ENCODE measurements at regions not wholly inside any gene's neighbourhood (a gene's known extent, or its start where the extent isn't known, plus 50 kb on each side); places are given as distances from the start of the nearest gene placed in this dataset.

GRCh38 chr15:62445244-62445643, 280.2 kb upstream of the C2CD4B start:
- DNase-seq, result no peak

DNA sequence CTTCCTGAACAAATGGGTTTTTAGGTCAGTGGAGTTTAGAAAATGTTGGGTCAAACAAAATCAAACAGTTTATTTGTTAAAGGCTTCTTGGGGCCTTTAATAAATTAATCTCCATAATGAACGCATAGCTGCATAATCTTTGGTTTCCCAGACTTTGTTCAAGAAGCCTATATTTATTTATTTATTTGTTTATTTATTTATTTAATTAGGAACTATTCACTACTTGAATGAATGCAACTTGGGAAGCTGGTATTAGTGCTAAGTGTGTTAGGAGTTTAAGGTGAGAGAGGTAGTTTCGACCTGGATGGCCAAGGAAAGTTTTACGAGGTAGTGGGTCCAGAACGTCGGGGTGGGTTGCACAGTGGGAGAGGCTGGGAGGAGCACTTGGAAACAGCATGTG, 281.9 kb upstream of the C2CD4B start:
- DNase-seq, result no peak

DNA sequence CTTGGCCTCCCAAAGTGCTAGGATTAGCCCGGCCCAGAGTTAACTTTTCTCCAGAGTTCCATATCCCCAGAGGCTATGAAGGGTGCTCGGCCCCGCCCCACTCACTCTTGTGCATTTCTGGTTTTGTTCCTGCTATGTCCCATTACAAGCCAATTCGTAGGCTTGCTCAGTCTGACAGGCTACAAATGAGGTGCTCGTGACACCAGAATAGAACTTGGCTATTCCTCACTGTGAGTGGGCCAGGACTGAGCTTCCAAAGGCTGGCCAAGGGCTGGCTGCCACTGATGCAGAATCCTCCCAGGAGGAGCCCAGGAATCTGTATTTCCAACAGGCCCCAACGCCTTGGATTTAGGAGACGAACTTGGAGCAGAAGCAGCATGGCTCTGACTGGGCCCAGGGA, 282.7 kb upstream of the C2CD4B start:
- no peak for DNase-seq

GRCh38 chr15:62449638-62450037, 284.6 kb upstream of the C2CD4B start:
- DNase-seq, result no peak

- DNase-seq, result no peak
These were observed 285.0 kb upstream of the C2CD4B start for GRCh38 chr15:62450061-62450460.

- no peak for DNase-seq
These were observed 286.9 kb upstream of the C2CD4B start for GRCh38 chr15:62452026-62452425.

- DNase-seq, result no peak
These were observed 287.6 kb upstream of the C2CD4B start for GRCh38 chr15:62452667-62453066.

DNA sequence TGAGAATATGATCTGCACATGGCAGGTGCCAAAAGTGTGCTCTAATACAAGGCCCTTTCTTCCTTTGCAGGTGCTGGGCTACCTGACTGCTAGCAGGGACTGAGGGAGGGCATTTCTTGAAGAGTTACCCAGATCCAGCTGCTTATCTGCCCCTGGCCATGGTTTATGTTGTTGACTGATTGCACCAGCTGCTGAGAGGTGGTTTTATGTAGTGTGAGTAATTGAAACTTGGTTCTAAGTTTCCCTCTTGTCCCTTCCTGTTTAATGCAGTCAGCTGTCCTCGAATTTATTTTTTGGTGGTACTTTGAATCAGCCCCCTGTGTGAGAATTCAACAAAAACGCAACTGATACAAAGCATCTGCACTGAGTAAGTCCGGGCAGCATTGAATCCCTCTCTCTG, 288.3 kb upstream of the C2CD4B start:
- DNase-seq, result no peak

GRCh38 chr15:62453981-62454380, 288.9 kb upstream of the C2CD4B start:
- DNase-seq, result no peak

DNA sequence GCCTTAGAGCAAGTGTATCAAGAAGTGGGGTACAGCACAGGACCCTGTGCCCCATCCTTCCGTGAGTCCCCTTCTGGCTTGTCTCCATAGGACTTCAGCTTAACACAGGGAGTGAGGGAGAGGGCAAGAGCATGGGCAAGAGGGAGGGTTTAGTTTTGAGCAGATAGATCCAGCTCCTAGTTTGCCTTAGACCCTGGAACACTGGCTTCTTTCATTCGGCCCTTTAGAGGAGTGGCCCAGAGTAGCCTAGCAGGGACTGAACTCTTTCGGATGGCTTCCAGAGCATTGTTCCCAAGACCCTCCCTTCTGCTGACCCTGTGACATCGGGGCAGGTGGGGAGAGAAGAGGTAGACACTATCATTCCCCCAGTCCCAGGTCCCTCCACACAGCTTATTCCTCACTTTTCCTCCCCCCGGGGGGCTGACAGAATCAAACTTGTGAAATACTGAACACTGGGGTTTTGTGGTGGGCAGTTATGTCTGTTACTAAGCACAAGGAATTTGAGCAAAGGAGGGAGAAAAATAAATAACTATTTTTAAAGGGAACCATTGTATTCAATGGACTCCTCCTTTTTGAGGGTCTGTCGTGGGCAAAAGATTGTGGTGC, 289.6 kb upstream of the C2CD4B start:
- no peak for DNase-seq

DNA sequence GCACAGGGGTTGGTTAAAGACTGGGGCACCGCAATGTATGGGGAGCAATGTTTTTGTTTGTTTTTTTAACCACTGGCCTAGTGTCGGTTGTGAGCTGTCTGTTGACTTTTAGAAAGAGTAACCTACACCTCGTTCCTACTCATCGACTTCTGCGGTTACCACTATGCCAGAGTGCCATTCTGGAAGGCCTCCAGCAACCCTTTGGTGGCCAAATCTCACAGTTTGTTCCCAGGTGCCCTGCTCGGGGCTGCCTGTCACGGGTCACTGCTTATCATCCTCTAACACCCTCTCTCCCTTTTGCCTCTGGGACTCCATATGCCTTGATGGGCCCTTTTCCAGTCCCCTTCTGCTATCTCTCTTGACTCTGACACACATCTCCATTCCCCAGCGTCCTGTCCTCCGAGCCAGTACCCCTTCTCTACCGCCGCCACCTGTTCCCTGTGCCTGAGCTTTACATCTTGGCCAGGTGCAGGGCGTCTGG, 290.4 kb upstream of the C2CD4B start:
- DNase-seq, result no peak

- no peak for DNase-seq
These were observed 291.2 kb upstream of the C2CD4B start for GRCh38 chr15:62456011-62456920.

- no peak for DNase-seq
These were observed 292.0 kb upstream of the C2CD4B start for GRCh38 chr15:62457100-62457499.

DNA sequence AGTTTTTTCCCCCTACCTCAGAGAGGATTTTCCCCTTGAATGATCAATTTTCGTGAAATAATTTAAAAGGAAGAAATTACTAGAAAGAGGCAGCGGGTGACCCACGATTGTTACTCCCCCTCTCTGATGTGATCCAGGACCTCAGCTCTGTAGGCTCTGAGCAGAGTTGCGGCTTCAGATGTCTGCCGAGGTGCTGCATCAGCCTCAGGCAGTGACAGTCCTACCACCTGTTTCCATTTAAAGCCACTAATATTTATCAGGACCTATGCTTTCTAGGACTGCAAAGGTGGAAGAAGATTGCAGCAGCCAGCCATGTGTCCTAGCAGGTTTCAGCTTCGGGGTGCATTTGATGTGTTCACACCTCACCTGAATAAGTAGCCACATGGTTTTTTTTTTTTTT, 294.8 kb upstream of the C2CD4B start:
- DNase-seq, result no peak

DNA sequence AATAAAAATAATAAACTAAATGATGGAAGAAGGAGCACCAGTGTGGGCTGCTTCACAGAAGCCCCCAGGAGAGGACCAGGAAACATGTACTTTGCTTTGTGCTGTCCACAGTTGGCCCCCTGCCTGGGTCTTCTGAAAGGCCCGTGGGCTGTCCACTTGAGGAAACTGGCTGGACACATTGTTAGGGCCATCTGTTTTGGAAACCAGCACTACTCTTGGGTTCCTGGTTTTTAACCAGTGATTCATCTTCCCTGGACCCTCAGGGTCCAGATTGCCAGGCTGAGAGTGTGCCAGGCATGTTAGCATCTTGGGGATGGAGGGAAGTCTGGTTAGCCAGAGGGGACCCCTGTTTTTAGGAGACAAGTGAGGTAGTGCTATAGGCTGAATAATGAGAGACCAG, 297.2 kb upstream of the C2CD4B start:
- no peak for DNase-seq

- no peak for DNase-seq
These were observed 297.6 kb upstream of the C2CD4B start for GRCh38 chr15:62462721-62463120.

DNA sequence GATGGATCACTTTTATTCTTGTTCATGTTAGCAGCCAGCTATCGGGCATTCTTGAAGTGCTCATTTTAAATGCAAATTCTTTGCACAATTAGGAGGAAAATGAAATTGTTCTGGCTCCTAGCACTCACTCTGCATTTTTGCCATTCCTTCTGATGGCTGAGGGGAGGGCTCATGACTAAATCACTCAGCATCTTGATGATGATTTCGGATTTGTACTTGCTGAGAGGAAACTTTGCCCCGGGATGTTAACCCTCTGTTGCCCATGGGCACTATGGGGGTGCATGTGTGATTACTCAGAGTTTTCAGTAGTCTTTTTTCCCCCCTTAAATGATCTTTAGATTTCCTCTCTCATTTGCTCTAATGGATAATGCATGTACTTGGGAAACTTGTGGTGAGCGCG, 299.6 kb upstream of the C2CD4B start:
- no peak for DNase-seq

DNA sequence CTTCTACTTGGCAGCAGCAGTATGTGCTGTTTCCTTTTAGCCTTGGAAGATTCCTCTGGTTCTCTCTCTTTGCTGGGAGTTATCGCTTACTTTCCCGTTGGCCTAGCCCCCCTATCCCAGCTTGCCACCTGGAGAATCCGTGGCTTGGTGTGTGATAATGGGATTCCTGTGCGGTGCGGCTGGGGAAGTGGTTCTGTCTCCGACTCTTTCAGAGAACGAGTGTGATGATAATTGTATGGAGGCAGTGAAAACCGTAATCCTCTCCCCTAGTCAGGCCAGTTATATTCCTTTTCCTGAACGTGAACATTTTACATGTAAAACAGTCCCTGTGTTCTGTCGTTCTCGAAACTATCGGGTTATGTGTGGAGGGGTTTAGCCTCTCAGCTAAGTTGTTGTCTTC, 300.1 kb upstream of the C2CD4B start:
- no peak for DNase-seq

DNA sequence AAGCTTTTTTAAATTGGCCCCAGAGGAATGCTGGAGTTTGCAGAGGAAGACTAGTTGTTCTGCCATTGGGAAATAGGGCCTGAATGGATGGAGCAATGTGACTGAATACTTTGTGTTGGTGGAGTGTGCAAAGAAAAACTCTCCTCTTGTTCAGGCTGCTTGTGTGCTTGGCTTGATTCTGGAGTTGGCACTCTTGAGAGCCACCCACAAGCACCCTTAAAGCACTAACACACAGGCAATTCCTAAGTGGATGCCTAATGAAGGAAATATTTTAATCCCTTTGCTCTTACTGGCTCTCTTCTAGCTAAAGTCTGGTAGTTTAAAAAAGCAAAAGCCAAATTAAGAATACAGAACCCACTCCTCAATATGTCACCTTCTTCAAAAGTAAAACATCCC, 304.4 kb upstream of the C2CD4B start:
- no peak for DNase-seq

GRCh38 chr15:62469874-62470688, 305.0 kb upstream of the C2CD4B start:
- DNase-seq, result no peak

- no peak for DNase-seq
These were observed 307.7 kb upstream of the C2CD4B start for GRCh38 chr15:62472616-62473299.

DNA sequence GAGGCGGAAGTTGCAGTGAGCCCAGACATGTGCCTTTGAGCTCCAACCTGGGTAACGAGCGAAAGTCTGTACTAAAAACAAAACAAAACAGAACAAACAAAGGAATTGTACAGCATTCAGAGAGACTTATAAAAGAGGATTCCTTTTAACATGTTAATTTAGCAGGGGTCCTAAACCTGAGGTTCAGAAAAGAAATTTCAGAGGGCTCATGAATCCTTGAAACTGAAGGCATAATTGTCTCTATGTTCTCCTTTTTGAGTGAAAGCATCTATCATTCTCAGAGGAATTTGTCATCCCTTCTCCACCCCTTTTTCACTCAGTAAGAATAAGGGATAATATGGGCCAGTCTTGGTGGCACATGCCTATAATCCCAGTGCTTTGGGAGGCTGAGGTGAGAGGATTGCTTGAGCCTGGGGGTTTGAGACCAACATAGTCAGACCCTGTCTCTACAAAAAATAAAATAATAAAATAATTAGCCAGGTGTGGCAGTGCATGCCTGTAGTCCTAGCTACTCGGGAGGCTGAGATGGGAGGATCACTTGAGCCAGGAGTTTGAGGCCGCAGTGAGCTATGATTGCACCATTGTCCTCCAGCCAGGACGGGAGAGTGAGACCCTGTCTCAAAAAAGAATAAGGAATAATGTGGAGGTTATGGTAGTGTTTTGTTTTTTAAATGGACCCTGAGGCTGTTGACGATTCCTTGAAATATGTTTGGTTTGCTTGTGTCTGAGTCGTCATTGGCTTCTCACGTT, 309.1 kb upstream of the C2CD4B start:
- no peak for DNase-seq
